ENCODE measurements at regions not wholly inside any gene's neighbourhood (a gene's known extent, or its start where the extent isn't known, plus 50 kb on each side); places are given as distances from the start of the nearest gene placed in this dataset.

- DNase-seq (ENCODE audit: low spot score): no peak
Observed at GRCh38 chr14:55942076-55942654, 176.0 kb upstream of the PELI2 start.

GRCh38 chr14:55942826-55943225 is 175.4 kb upstream of the PELI2 start:
- no peak for DNase-seq (ENCODE audit: low spot score)

- DNase-seq (ENCODE audit: low spot score): no peak
Observed at GRCh38 chr14:55944757-55945156, 173.5 kb upstream of the PELI2 start.

GRCh38 chr14:55946231-55946630 is 172.0 kb upstream of the PELI2 start:
- no peak for DNase-seq (ENCODE audit: low spot score)

GRCh38 chr14:55948399-55948798 is 169.8 kb upstream of the PELI2 start:
- DNase-seq (ENCODE audit: low spot score): no peak

GRCh38 chr14:55949708-55950107 is 168.5 kb upstream of the PELI2 start:
- DNase-seq (ENCODE audit: low spot score): no peak

- no peak for DNase-seq (ENCODE audit: low spot score)
Observed at GRCh38 chr14:55950135-55950534, 168.1 kb upstream of the PELI2 start.

GRCh38 chr14:55951341-55952206 is 166.6 kb upstream of the PELI2 start:
- DNase-seq (ENCODE audit: low spot score): peak; percentile 70

- DNase-seq (ENCODE audit: low spot score): no peak
Observed at GRCh38 chr14:55954108-55954507, 164.1 kb upstream of the PELI2 start.

GRCh38 chr14:55955175-55955574 is 163.0 kb upstream of the PELI2 start:
- DNase-seq (ENCODE audit: low spot score): no peak

GRCh38 chr14:55957950-55958349 is 160.3 kb upstream of the PELI2 start:
- DNase-seq (ENCODE audit: low spot score): peak; percentile 58

GRCh38 chr14:55963295-55963694 is 154.9 kb upstream of the PELI2 start:
- no peak for DNase-seq (ENCODE audit: low spot score)

- DNase-seq (ENCODE audit: low spot score): no peak
Observed at GRCh38 chr14:55964091-55964490, 154.1 kb upstream of the PELI2 start.

GRCh38 chr14:55964821-55965220 is 153.4 kb upstream of the PELI2 start:
- DNase-seq (ENCODE audit: low spot score): no peak

- DNase-seq (ENCODE audit: low spot score): no peak
Observed at GRCh38 chr14:55965851-55966250, 152.4 kb upstream of the PELI2 start.

- no peak for DNase-seq (ENCODE audit: low spot score)
Observed at GRCh38 chr14:55968741-55969140, 149.5 kb upstream of the PELI2 start.

GRCh38 chr14:55973285-55973800 is 144.9 kb upstream of the PELI2 start:
- DNase-seq (ENCODE audit: low spot score): no peak

GRCh38 chr14:55973911-55974630 is 144.1 kb upstream of the PELI2 start:
- DNase-seq (ENCODE audit: low spot score): no peak

- no peak for DNase-seq (ENCODE audit: low spot score)
Observed at GRCh38 chr14:55975281-55975910, 142.8 kb upstream of the PELI2 start.

GRCh38 chr14:55976219-55976618 is 142.0 kb upstream of the PELI2 start:
- DNase-seq (ENCODE audit: low spot score): no peak

- DNase-seq (ENCODE audit: low spot score): no peak
Observed at GRCh38 chr14:55976655-55977054, 141.6 kb upstream of the PELI2 start.

- no peak for DNase-seq (ENCODE audit: low spot score)
Observed at GRCh38 chr14:55977392-55978150, 140.6 kb upstream of the PELI2 start.
